RPMI7951 (cell line): ENCODE measurements at regions not wholly inside any gene's neighbourhood (a gene's known extent, or its start where the extent isn't known, plus 50 kb on each side); places are given as distances from the start of the nearest gene placed in this dataset.
A peak's percentile ranks its signal among the peaks of the same experiment; 100 is the strongest.

Experiments
- DNase-seq: peaks from one replicate; pipeline ENCODE4 v3.0.0-alpha.2; 2012; ENCODE audit warnings: low read depth

DNA sequence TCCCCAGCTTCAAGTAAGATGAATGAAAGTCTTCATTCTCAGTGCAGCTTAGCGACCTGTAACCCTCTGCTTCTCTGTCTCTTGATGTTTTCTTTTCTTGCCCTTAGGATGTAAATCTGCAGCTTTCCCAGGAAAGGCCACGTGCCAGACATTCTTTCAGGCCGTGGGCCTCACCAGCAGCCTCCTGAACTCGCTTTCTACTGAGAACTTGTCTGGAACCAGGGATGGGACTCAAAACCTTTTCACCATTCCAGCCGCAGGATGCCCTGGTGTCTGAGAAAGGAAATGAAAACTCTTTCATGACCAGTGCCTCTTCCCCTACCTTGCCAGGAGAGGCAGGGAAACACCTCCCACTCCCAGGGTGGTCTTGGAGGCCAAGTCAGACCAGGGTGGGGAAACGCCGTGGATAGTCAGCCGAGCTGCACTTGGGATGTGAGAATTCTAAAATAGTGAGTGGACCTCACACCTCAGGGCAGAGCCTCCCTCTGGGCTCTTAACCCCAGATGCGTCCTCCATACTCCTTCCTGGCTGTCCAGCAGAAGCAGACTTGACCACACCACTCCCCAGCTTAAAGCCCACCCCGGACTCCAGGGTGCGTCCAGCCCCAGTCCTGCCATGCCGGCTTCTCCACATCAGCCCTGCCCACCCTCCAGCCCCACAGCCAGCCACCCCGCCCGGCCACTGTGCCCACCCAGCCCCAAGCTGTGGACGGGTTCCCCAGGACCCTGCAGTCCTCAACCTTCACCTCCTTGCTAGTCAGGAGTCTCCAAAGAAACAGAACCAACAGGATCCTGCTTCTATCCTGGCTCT is 115.5 kb downstream of the TWIST2 start:
- peak; percentile 53 for DNase-seq

DNA sequence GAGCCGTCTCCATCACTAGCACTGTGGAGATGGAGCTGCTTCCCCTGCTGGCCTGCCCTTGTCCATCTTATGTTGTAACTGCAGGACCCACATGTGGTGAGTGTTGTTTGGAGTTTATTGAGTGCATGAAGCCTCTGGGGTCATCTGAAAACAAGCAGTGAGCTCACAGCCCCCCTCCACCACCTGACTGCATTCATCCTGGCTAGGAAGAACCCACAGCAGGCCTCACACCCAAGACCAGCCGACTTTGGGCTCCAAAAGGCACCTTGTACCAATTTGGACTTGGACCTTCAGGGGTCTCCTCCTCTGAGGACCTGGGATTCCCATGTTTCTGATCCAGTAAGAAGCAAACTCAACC is 116.1 kb downstream of the TWIST2 start:
- no peak for DNase-seq

DNA sequence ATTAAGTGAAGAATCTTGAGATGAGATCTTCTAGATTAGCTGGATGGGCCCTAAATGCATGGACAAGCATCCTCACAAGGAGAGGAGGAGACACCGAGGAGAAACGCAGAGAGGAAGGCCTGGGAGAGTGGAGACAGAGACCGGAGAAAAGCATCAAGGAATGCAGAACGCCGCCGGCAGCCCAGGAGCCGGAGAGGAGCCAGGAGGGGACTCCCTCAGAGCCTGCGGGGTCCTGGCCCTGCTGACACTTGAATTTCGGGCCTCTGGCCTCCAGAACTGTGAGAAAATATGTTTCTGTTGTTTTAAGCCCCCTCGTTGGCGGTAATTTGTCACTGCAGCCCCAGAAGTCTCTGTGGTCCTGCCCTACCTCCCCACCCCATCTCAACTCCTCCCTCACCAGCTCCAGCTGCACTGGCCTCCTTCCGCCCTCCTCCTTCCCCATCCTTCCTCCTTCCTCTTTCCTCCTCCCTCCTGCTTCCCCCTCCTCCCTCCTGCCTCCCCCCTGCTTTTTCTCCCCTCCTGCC is 116.7 kb downstream of the TWIST2 start:
- no peak for DNase-seq

DNA sequence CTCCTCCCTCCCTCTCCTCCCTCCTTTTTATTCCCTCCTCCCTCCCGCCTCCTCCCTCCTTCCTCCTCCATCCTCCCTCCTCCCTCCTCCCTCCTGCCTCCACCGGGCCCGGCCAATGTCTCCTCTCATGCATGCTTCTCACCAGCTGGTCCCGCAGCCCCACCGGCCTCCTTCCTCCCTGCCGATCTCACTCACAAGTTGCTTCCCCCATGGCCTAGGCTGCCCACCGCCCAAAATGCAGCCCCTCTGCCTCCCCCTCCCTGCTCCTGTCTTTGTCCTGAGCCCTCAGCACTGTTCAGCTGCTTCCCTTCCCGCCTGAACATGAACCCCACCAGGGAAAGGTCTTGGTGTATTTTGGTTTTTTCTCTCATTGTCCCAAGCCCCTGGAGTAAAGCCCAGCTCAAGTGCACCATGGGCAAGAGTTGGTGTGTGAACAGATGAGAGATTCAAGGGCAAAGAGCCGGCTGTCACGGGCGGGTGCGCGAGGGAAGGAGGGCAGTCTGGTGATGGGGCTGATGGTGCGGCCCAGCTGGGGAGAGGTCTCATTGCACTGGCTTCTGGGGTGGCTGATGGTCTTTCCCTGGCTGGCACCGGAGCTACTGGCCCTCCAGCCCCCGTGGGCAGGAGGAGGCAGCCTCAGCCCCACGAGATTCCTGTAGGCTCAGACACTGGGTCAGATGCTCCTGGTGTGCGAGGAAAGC is 117.6 kb downstream of the TWIST2 start:
- DNase-seq: no peak

DNA sequence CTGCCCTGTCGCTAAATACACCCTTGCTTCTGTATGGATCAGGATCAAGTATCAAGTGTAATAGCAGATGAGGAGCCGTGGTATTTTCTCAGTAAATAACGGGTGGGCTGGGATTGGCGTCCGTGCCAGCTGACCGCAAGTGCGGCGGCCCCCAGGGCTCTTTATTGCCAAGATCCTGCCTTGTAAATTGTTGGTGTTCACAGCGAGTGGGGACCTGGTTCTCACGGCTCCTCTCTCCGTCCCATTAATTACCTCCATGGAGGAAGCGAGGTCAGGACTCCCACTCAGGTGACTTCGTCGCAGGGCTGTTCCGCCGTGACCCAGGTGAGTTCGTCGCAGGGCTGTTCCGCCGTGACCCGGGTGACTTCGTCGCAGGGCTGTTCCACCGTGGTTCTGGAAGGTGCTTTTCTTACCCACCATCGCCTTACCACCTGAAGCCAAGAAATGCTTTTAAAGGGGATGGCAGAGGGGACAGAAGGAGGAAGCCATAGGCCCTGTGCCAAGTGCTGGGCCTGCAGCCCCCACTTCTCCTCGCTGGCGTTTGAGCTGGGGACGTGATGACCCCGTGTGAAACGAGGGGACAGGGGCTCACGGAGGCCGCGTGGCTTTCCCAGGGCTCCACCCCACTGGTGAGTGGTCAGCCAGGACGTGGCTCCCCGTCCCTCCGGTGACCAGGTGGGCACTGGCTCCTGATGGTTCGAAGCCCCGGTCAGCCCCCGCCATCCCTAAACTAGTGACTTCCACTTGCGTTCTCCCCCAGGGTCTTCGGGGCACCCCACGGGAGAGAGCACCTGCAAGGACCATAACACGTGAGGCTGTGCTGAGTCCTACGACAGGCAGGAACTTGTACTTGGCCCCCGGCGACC is 118.4 kb downstream of the TWIST2 start:
- DNase-seq: no peak

DNA sequence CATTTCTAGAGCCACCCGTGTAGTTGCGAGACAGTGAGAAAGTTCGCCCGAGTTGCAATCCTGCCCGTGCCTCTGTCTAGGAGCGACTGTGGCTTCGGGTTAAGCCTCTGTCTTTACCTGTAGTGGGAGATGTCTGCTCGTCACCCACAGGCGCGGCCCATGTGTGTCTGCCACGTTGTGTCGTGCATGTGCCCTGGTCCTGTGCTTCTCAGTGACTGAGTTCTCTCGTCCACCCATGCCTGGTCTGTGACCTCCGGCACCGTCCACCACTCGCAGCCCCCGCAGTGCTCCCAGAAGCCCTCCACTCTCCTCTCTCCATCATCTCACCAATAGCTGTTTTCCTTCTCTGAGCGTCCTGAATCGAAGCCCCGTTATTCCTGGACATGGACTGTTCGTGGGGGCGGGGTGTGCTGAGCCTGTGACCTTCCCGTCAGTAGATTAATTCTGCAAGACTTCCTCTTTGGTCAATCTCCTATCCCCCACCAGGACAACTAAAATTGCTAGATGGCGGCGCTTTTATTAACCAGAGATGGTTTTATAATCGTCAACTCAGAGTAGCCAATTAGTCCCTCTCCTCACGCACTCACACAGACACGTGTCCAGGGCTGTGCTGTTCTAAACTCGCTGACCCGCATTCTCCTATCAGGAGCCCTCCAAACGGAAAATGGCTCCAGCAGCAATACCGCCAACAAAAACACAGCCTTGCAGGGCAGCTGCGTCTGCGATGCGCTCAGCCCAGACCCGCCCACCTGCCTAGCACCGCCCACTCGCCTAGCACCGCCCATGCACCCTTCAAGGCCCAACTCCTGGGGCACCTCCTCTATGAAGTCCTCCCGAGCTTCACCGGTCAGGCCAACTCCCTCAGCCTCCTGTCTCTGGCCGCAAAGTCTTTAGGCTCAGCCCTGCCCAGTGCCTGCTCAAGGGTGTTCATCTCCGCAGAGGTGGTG is 119.4 kb downstream of the TWIST2 start:
- DNase-seq: no peak

DNA sequence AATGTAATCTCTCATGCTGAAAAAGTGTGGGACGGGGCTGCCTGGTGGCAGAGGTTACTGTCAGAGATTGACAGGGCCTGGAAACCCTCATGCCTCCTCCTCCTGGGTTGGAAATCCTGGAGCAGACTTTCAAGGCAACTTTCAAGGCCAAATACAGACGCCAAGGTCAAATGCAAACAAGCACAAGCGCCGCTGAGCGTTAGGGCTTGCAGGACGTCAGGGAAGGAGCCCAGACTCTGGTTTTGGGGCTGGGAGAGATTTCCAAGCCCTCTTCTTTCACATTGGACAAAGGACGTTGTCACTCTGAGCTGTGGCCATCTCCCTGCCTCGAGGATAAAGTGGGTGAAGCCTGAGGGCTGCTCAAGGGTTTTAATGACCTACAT is 120.1 kb downstream of the TWIST2 start:
- DNase-seq: no peak

DNA sequence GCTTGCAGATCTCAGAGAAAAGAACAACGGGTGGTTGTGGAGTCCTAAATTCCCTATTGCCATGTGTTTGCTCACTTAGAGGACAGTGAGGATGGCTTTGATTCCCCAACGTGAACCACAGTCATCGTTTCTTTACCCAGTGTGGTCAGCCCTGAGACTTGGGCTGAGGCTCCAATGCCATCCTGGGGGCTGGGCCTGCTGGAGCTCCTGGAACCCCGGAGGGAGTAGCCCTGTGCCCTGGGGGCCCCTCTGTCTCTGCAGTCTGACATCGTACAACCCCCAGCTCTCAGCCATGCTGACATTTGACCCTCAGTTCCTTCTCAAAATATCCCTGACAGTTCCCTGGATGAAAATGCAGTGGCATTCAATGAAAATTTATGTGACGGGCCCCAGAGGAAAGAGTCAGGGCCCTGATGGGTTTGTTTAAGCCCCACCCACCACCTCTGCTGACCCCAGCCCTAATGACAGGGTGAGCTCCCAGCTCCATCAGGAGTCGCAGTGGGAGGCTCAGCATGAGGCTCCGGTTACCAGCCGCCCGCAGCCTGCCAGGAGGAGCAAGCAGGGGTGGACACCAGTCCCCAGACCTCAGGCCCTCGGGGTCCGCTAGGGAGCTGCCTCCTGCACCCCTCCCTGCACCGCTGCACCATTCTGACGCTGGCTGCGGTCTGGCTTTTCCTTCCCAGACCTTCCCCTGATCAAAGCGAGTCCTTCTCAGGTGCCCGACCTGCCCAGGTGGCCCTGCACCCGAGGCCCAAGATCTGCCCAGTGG is 120.9 kb downstream of the TWIST2 start:
- DNase-seq: no peak

DNA sequence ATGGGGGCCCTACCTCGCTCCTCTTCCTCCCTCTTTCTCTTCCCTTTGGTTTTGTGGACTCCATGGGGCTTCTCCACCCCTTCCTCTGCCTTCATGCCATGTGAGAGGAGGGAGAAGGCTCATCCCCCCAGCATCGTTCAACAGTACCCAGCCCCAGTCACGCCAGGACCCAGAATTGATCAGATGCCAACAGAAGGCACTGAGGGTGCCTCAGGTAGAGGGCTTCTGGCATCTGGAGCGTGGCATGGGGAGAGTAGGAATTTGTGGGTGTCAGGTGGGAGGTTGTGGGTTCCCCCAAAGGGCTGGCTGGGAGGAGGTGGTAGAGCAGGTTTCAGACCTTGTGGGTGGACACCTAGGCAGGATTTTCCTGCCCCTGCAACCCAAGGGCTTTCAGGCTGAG is 122.0 kb downstream of the TWIST2 start:
- no peak for DNase-seq

DNA sequence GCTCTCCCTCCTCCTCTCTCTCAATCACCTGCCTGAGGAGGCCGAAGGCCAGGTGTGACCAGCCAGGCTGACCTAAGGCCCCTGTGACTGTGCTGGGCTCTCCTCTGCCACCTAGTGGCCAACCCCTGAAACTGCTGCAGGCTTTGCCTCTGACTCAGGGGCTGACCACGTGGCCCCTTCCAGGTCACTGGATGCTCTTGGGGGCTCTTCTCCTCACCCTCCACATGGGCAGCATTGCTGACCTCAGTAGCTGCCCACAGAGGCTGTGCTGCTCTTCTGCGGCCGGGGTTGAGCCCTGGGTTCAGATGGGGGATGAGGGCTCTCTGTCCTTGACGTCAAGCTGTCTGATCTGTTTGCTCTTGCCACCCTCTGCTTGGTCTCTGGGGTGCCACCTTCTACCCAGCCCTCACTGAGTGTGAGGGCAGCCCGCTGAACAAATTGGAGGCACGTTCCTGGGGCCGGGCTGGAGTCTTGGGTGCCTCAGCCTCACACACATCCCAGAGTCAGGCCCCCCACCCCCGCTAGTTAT is 122.7 kb downstream of the TWIST2 start:
- DNase-seq: peak; percentile 59

DNA sequence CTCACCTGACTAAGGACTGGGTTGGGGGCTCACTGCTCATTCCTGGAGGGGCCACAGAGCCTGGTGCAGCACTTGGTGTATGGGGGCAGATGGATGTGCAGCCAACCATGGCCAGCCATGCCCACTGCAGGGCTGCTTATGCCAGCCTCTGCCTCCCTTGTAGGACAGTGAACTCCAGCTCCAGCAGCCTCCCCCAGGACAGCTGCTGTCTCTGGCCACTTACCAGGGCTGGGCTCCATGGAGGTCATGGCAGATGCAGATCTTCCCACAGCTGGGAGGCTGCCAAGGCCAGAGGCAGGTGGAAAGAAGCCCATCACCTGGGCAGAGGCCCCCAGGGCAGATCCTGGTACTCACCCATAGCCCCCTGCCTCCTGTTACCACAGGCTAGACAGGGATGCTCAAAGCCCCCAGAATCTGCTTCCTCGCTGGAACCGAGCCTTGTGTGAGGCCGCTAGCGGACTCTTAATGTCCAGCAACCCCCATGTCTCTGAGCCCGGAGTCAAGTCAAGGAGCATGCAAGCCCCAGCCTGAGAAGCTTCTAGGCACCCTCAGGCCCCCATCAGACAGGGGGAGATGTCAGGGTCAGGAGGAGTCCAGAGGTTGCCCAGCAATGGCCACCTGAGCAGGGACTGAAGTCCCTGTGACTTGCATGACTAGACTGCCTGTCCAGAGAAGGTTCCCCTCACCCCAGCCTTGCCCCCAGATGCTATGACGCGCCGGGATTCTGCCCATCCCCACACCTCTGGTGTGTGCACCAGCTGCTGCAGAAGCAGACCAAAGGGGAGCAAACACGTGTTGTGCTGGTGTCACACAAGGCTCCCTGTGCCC is 123.6 kb downstream of the TWIST2 start:
- DNase-seq: no peak

DNA sequence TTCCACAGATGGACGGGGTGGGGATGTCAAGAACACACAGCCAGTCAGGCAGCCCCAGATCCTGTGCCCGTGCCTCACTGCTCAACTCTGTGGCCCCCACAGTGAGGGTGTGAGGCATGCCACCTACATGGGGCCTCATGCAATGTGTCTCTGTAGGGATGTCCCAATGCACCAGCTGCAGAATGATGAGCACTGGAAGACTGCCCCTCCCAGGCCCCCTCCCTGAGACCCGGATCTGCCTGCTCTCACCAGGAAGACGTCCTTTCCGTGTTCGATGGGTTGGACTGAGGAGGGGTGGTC is 124.2 kb downstream of the TWIST2 start:
- DNase-seq: no peak

DNA sequence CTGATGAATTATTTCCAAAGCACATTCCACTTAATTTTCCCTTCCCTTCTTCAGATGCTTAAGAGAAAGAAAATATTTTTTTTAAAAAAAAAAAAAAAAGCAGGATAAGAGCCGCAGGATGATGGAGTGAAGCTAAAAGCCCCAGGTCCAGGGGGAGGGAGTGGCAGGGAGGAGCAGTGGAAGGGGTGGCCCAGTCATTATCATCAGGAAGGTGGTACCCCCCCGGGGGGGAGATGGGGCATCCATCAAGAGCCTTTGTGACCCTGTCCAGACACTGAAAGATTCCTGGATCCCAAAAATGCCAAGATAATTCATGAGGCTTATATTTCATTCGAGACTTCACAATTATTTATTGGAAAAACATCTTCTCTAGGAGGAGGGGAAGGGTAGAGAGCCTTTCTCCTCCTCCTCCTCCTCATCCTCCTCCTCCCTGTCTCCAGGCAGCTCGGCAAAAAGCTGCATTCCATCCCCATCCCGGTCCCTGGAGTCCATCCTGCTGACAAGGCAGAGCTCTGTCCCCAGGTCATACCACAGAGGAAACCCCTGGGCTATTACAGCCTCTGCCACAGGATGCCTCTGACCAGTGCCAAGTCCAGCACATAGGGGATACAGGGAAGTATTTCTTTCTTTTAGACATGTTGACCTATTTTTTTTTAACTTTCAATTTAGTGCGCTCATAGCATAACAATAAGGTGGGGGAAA is 125.3 kb downstream of the TWIST2 start:
- peak; percentile 94 for DNase-seq

DNA sequence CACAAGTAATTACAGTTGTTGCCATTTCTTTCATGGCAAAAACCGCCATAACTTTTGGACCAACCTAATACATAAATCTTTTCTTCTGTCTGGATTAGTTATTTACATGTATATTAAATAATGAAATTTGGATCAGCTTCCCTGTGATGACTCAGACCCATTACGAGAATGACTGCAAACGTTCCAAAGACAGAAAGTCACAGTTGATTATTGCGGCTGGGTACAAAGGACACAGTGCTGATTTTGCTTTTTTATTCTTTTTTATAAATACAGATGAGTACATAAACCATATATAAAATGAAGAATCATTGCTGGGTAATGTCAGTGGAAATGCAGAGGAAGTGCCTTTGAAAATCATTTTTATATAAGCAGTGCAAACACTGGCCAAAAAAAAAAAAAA is 126.2 kb downstream of the TWIST2 start:
- DNase-seq: peak; percentile 68

DNA sequence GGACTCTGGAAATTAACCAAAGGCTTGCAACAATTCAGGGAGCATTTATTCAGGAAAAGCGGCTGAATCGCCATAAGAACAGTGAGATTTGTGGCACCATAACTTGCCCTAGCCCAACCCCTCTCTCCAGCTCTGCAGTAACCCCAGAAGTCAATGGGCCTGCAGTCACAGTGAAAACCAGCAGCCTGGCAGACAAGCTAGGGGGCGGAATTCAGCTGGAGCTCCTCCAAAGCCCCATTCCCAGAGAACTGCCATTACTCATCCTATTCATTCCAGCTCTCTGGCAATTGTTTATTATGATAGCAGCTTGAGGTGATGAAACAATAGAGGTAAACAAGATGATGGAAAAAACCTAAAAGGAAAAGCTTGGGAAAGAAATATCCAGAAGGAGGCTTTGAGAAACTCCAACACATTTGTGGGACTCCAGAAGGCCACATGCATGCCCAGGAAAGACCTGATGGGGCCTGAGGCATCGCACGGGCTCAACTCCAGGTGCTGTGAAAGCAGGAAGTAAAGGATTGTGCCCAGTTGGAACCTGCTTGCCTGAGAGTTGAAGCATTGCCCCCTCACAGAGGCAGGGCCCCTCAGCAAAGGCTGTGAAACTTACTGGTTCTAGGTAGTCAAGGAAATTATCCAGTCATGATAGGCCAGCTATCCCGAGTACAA is 126.7 kb downstream of the TWIST2 start:
- DNase-seq: peak; percentile 96

DNA sequence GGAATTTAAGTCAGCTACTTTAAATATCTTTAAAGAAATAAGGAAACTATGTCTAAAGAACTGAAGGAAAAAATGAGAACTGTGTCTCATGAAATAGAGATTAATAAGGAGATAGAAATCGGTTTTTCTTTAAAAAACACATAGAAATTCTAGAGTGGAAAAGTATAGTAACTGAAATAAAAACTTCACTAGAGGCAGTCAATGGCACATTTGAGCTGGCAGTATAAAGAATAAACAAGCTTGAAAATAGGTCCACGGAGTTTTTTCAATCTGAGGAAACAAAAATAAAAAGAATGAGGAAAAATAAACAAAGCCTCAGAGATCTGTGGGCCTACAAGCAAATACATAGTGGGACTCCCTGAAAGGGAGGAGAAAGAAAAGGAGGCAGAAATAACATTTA is 127.5 kb downstream of the TWIST2 start:
- no peak for DNase-seq

DNA sequence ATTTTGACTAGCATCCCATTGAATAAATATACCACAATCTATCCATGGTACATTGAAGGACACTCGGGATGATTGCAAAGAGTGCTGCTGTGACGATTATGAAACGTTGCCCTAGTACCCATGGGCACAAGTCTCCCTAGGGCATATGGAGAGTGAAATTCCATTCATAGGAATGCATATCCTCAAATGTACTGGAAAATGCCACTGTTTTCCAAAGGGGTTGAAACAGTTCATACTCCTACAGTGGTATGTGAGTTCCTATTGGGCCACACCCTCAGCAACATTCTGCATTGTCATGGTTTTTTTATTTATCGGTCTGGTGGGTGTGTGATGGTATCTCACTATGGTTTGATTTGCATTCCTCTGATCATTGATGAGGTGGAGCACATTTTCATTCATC is 130.6 kb downstream of the TWIST2 start:
- peak; percentile 67 for DNase-seq

DNA sequence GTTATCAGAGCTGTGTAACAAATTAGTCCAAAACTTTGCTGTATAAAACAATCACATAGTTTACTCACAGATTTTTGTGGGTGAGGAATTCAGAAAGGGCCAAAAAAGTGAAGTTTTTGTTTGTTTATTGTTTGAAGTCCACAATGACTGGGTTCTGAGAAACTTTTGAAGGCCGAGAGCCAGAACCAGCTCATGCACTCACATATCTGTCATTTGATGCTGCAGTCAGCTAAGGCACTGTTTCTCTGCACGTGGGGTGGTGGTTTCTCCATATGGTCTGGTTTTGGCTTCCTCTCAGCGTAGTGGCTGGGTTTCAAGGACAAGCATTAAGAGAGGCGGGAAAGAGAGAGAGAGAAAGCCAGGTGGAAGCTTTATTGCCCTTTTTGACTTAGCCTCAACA is 131.8 kb downstream of the TWIST2 start:
- peak; percentile 48 for DNase-seq
